Omental fat pad (tissue), 3 donors: ENCODE measurements at regions not wholly inside any gene's neighbourhood (a gene's known extent, or its start where the extent isn't known, plus 50 kb on each side); places are given as distances from the start of the nearest gene placed in this dataset.

Experiments used
- ATAC-seq: fragments of 150-250 bp; one replicate; pipeline ENCODE4 v1.9.1; 2016; ENCODE audit warnings: mild to moderate bottlenecking, moderate library complexity; ENCODE audit not compliant: low FRiP score
- DNase-seq: peaks from one replicate; pipeline ENCODE4 v3.0.0-alpha.2; 2019; ENCODE audit warnings: low spot score
- TF ChIP-seq, protein P1 (sequence below), 3 donors: fragments of 450-650 bp; IDR thresholded peaks; one replicate each; pipeline ENCODE4 v1.5.1; 2016 to 2017; ENCODE audit warnings: antibody characterized with exemption in 3 of 3, mild to moderate bottlenecking in 3 of 3, moderate library complexity in 2 of 3

DNA sequence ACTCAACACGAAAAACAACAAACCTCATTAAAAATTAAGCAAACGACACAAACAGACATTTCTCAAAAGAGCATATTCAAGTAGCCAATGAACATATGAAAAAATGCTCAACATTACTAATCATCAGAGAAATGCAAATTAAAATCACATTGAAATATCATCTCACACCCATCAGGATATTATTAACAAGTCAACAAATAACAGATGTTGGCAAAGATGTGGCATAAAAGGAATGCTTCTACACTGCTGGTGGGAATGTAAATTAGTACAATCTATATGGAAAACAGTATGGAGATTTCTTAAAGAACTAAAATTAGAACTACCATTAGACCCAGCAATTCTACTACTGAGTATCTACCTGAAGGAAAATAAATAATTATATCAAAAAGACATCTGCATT is 182.2 kb downstream of the KITLG start:
- DNase-seq (no peak), ATAC-seq (no peak)
- TF ChIP-seq, protein P1, sequence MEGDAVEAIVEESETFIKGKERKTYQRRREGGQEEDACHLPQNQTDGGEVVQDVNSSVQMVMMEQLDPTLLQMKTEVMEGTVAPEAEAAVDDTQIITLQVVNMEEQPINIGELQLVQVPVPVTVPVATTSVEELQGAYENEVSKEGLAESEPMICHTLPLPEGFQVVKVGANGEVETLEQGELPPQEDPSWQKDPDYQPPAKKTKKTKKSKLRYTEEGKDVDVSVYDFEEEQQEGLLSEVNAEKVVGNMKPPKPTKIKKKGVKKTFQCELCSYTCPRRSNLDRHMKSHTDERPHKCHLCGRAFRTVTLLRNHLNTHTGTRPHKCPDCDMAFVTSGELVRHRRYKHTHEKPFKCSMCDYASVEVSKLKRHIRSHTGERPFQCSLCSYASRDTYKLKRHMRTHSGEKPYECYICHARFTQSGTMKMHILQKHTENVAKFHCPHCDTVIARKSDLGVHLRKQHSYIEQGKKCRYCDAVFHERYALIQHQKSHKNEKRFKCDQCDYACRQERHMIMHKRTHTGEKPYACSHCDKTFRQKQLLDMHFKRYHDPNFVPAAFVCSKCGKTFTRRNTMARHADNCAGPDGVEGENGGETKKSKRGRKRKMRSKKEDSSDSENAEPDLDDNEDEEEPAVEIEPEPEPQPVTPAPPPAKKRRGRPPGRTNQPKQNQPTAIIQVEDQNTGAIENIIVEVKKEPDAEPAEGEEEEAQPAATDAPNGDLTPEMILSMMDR (IDR thresholded peaks at IDR 0.05), result no peak

DNA sequence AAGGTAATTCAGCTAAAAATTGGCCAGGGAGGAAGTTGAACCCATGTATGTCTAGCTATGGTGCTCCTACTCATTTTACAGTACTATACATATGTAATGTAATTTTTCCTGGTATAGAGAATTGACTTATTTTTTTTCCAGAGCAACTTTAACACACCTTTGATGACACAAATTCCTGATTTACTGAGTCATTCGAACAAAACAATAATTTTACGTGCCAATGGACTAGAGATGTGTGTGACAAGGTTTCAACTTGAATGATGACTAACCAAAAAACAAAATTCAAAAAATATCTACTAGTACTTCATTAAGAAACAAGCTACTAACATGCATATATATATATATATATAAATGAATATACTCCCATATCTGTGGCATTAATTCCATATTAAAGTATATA is 180.5 kb downstream of the KITLG start:
- ATAC-seq (no peak), DNase-seq (no peak)
- TF ChIP-seq, protein P1 (IDR thresholded peaks at IDR 0.05), result no peak

DNA sequence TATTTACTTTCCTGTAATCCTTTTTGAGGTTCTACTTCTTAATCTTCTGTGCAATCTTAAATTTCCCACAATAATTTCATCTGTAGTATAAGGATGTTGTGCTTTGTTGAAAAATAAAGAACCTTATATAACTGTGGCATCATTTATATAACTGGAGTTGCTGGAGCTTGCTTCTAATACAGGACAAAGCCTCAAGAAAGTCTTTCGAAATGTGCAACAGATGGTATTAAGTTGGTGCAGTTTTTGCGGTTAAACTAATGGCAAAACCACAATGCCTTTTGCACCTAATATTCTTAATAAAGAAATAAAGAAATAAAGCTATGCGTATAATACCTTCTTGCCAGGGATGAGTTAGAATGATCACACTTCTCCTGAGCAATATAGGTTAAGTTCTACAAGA is 180.0 kb downstream of the KITLG start:
- DNase-seq (no peak), ATAC-seq (no peak)
- TF ChIP-seq, protein P1 (IDR thresholded peaks at IDR 0.05), result no peak

DNA sequence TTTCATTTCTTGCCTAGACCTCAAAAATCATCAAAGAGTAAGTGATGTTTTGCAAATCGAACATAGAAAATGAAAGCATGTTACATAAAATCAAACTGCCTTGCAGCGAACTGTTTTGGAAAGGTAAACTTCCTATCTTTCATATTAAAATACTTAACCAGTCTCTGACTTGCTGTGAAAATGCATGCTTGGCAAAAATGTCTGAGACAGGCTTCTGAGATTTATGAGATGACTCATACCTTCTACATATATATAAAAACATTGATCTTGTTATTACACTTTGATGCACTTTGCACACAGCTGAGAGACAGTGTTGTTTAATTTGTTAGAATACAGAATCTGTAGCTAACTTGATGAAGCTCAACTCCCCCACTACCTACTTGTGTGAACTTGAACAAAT is 179.1 kb downstream of the KITLG start:
- TF ChIP-seq, protein P1 (IDR thresholded peaks at IDR 0.05), result no peak
- DNase-seq (no peak), ATAC-seq (no peak)

DNA sequence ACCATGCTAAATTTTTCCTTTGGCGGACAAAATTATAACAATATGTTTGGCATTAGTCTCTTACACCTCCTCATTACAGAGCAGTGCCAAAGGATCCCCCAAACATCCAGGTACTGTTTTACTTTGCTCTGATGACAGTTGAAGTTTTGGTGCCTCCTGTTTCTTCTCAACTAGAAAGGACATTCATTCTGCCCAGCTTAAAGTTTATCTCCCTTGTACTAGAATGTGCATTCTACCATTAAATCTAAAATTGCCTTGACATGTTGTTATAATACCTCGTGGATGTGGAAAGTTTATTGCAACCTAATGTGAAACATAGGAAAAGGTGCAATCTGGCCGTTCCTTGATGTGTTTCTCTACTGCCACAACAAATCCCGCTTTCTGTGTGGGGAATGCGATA is 173.4 kb downstream of the KITLG start:
- no peak for ATAC-seq
- TF ChIP-seq, protein P1 (IDR thresholded peaks at IDR 0.05), result no peak
- no peak for DNase-seq

DNA sequence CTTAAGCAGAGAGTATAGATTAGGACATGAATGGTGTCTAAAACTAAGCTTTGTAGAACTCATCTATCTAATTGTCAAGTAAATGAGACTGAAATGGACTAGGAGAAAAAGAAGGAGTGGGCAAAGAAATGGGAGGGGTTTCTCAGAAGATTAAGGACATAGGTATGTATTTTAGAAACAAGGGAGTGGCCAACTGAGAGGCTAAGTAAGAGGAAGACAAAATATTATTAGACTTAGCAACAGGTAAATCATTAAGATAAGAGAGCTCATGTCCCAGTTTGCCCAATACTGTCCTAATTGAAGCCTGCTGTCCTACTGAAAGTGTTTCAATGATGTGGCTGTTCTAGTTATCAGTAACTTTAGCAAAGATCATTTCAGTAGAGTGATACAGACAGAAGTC is 171.4 kb downstream of the KITLG start:
- no peak for ATAC-seq
- TF ChIP-seq, protein P1 (IDR thresholded peaks at IDR 0.05), result no peak

DNA sequence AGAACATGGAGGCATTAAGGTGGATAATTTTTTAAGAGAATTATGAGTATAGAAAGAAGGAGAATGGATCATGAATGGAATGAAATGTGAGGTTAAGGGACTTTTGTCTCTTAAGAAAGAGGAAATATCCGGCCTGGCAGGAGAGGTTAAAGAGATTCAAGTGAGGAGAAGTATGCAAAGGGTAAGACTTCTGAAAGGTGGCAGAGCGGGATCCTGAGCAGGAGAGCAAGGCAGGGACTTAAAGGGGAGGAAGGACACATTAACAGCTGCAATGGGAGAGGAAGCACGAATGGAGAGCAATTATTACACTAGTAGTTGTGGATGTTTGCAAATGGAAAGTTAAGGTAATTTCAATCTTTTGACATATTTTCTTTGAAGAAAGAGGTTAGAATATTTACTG is 171.0 kb downstream of the KITLG start:
- TF ChIP-seq, protein P1 (IDR thresholded peaks at IDR 0.05), result no peak
- no peak for ATAC-seq
- no peak for DNase-seq

More for the DNA sequence above, 171.4 kb downstream of the KITLG start:
- no peak for DNase-seq
